ENCODE measurements at regions not wholly inside any gene's neighbourhood (a gene's known extent, or its start where the extent isn't known, plus 50 kb on each side); places are given as distances from the start of the nearest gene placed in this dataset.

GRCh38 chr10:130817046-130817624 lies 494.4 kb downstream of the TCERG1L start:
- TF ChIP-seq EZH2phosphoT487 (IDR thresholded peaks at IDR 0.05; ENCODE audit: borderline replicate concordance, low read length) (no peak), EZH2 (IDR thresholded peaks at IDR 0.05; ENCODE audit: low read length, unreplicated experiment) (no peak)
